Hematopoietic multipotent progenitor cell treated with erythropoietin and hydrocortisone succinate and interleukin-3 and kit ligand, for 4 days (in vitro differentiated cells): ENCODE measurements at regions not wholly inside any gene's neighbourhood (a gene's known extent, or its start where the extent isn't known, plus 50 kb on each side); places are given as distances from the start of the nearest gene placed in this dataset.
"Not testable (repeated sequence)": the region's sequence is repeated elsewhere in the genome, so short reads cannot be mapped to it uniquely, and the experiment has no call there.

ENCODE experiments used
- DNase-seq: peaks from one replicate; pipeline ENCODE4 v3.0.0-alpha.2; 2015

DNA sequence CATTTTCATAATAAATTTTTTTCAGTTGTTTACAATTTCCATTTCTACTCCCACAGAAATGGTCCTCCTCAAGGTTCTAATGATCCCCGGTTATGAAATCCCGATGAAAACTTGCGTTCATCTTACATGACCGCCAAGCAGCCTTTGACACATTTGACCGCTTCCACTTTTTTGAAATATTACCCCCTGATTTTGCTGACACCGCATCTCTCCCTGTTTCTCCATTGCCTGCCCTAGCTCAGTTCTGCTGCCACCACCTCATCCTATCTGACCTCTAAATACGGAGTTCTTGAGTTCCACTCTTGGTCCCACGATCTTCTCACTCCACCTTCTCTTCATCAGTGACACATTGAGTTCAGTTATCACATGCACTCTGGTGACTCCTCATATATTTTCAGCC lies 74.1 kb downstream of the SLC35B3 start:
- no peak for DNase-seq

DNA sequence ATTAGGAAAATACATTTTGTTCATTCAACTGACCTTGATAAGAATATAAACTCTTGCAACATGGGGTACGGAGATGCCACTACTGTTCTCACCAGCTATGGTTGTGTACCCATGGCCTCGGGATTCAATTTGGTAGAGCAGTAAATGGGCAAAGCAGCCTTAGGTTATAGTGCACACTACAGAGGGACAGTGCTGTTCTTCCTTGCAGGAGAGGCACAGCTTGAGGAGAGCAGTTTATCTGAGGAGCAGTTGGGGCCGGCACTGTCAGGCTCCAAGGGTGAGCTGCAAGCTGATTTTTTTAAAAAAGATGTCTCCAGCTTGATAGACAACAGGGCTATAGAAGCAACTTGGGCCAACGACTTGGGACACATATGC lies 82.4 kb downstream of the SLC35B3 start:
- DNase-seq, result no peak

DNA sequence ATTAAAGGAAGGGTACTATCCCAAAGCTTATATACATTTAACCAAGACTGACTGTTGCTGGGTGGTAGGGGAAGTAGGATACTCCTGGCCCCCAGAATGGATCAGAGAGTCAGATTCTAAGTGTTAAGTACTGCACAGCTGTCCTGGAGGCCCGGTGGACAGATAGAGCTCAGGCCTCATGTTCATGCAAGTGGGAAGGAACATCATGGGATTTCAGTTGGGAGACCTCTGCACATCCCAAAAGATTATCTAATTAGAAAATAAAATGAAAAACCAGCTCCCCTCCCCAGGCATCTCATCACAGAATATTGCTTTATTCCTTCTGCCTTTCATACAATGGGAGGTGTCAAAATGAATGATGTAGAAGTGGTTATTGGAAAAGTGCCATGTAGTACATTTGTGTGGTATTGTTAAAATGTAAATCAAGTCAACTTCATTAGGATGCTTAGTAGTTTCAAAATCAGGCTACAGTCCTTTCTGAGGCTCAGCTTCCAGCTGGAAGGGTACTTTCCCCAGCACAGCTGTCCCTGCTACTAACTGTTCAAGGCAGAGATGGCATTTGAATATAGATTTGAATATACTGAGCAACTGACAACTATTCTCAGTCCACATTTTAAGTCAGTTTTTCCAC lies 82.9 kb downstream of the SLC35B3 start:
- DNase-seq, result no peak

DNA sequence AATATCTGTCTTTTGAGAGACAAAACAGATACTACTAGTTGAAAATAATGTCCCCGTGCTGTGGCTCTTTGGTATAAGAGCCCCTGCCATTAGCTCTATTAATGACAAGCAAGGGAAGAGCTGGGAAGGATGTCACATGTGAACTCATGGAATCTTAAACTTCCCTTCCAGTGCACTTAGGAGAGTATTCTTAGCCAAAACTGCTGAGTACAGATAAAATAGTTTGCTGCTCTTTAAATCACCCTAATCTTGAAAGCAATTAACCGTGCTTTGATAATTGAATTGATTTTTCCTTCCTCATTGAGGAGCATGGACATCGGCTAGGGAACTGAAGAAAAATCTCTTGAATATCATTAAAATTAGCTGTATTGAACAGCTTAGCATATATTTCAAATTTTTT lies 91.7 kb downstream of the SLC35B3 start:
- no peak for DNase-seq

DNA sequence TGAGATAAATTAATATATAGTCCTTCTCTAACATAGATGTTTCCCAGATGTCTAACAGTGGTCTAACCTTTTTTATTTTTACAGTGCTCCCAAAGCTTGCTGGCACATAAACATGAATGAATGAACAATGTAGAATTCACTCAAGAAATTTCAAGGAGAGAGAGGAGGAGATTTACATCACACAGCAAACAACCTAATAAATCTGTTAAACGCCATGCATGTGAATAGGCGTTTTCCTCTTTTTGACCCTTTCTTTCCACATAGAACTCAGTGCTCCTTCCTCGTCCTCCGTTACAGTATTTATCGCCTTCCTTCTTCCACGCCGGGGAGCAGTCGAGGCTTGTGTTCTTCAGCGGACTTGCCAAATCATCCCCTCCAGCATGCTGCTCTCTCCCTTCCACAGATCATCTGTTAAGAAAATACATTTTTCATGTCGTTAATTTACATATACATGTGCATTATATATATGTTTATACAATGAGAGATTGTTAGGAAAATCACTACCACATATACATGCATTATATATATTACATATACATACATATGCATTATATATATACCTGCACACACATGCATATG lies 93.0 kb downstream of the SLC35B3 start:
- DNase-seq, result no peak

DNA sequence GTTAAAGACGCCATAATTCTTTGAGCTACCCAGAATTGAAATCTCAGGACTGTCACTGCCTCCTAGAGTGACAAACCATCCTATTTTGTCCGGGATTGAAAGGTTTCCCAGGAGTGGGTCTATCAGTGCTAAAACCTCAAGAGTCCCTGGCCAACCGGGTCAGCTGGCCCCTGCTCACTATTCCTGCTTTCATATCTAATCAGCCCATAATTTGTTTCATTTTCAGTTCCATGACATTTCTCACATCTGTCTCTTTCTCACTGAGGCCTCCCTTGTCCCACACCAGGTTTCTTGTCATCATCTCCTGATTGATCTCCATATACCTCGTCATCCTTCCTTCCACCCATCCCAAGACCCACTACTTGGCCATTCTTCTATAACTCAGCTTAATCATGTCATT lies 98.2 kb downstream of the SLC35B3 start:
- no peak for DNase-seq

DNA sequence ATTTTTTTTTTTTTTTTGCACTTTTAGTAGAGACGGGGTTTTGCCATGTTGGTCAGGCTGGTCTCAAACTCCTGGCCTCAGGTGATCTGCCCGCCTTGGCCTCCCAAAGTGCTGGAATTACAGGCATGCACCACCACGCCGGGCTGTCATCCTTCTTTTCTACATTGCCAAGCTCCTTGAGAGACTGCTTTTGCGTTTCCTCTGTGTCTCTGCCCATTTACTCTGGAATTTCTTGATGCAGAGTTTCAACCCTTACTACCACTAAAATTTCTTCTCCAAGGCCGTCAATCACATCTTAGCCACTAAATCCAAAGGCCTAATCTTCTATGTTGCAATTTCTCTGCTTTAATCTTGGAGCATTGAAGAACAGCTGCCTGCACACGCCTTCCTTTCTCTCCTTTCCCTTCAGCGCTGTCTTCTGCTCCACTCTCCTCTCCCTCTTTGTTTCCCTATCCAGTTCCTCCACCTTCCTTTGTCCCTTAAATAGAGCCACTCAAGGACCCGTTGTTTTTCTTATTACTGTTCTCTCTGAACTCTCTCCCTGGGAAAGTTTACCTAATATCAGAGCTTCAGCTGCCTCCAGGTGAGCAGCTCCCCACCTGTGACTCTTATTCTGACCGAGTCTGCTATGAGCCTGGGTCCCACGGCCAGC lies 98.8 kb downstream of the SLC35B3 start:
- no peak for DNase-seq

DNA sequence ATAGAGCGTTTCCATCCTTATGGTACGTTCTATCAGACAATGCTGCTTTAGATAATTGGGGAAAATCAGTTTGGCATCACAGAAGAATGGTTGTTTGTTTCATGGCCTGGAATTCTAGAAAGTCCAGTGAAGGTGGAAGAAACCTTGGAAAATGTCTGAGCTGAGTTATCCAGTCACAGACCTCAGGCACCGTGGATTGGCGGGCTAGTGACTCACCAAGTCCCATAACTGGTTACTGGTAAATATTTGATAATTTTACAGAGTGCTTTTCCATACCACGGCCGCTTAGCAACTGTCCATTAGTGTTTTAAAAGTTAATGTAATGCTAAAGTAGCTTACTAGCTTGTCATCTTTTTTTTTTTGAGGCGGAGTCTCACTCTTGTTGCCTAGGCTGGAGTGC lies 99.4 kb downstream of the SLC35B3 start:
- DNase-seq, result no peak

DNA sequence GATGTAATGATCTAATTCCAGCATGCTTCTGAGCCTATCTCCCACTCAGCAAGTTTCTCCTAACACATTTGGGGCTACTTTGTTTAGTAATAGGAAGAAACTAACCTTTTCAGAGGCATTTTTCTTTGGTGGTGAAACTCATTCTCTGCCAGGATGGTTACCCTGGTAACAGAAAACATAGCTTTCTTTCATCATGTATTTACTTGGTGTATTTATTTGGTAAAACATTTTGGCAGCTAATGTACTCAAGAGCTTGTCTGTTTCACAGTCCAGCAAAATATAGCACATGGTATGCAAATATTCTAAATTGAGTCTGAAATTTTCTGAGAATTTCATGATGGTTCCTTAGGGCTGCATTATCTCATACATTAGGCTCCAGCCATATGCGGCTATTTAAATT lies 100.0 kb downstream of the SLC35B3 start:
- no peak for DNase-seq

DNA sequence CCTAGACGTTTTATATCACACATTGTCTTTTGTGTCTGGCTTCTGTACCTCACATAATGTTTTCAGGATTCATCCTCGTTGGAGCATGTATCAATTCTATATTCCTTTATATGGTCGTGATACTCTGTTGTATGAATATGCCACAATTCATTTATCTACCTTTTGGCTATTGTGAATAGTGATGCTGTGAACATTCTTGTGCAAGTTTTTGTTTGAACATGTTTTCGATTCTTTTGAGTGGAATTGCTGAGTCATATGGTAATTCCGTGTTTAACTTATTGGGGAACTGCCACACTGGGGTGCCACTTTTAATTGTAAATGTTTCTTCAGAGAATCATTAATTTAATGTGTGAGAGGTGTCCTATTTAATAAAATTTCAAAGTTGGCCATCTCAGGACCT lies 101.2 kb downstream of the SLC35B3 start:
- DNase-seq, result no peak

DNA sequence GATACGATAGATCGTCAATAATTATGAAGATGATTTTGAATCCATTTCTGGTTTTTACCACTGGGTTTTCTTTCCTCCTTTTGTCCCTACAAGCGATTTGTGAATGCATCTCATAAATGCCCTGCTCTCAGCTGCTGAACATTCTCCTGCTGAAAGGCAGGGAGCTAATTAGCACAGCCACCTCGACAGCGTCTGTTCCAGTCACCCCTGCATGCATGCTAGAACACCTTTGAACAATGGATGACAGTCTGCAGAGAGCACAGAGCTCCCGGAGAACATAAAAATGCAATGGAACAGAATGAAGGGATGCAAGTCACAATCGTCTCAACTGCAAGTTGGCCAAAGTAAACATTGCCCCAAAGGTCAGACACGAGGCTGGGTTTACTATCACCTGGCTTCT lies 105.8 kb downstream of the SLC35B3 start:
- no peak for DNase-seq

DNA sequence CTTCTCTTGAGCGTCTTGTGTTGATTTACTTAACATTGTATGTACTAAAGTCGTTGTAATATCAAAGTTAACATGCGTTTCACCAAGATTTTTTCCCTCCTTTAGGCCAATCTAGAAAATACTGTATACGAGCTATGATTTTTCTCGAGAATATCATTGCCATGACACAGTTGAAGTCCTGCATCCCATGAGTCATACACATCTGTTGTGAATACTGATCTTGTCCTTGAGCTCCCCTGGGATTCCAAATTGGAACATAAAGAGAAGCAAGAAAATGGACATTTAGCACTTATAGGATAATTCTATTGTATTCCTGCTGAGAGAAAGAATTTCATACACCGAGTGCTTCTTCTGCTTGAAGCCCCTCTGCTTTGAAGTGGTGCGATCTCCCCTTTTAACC lies 109.6 kb downstream of the SLC35B3 start:
- DNase-seq, result no peak

DNA sequence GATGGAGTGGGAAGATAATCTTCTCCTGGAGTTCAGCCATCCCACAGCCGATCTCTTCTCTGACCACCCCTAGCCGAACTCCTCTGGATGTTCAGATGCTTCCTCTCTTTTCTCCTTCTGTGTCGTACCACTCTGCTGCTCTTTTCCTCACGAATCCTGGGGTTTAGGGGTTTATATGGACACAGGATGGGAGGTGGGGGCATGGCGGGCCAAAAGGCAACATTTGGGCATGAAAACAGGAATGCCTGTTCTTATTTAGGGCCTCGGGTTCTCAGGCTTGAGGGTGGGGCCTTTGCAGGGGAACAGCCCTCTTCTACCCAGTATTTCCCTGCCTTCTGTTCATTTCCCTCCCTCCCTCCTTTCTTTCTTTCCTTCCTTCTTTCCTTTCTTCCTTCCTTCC lies 112.7 kb downstream of the SLC35B3 start:
- DNase-seq, result no peak

DNA sequence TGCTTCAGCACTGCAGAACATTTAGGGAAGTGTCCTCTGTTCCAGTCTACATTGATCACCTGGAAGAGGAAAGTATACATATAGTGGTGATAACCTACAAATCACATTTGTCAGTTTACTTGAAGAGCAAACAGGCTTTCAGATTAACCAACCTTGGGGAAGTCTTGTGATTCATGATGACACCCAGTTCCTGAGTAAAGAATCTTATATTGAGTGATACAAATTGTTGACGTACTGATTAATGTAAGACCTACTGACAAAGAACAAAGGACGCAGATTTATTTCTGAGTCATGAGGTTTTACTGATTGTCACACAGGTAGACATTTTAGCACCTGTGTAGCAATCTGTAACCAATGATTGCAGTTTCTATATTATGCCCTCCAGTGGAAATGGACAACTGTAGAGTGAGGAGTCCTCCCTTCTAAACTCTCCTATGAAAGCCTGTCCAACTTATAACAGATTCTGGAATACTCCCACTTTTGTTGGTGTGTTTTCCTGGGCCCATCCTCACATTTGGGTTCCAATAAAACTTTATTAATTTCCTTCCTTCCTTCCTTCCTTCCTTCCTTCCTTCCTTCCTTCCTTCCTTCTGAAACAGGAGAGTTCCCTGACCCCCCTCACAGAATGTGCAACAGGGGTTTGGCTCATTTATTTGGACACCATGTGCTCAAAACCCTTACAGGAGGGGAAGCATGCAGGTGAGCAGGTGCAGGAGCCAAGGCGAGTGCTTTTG lies 113.5 kb downstream of the SLC35B3 start:
- no peak for DNase-seq

DNA sequence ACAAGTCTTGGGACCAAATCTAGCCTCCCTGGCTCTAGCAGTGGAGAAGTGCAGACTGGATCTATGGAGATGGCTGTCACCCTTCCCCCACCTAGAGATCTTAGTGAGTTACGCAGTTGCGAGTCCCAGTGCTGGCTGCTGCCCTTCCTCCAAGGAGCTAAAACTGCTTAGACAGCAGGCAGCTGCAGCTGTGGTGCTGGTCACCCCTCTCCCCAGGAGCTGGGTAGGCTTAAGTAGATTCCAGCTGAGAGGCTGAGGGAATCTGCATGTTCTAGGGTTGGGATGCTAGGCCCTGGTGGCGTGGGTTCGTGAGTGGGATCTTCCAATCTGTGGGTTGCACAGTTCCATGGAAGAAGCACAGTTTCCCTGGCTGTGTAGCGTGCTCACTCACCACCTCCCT lies 120.2 kb downstream of the SLC35B3 start:
- DNase-seq, result no peak

DNA sequence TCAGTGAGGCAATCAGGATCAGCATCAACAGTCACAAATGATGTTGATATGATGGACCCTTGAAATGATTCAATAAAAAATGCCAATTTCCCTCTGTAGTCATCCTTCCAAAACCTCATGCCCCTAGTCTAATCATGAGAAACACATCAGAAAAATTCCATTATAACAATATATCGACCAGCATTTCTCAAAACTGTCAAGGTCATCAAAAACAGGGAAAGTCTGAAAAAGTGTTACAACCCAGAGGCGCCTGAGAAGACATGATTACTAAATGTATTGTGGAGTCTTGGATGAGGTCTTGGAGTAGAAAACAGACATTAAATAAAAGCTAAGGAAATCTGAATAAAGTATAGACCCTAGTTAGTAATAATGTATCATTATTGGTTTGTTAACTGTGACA lies 133.8 kb downstream of the SLC35B3 start:
- no peak for DNase-seq

DNA sequence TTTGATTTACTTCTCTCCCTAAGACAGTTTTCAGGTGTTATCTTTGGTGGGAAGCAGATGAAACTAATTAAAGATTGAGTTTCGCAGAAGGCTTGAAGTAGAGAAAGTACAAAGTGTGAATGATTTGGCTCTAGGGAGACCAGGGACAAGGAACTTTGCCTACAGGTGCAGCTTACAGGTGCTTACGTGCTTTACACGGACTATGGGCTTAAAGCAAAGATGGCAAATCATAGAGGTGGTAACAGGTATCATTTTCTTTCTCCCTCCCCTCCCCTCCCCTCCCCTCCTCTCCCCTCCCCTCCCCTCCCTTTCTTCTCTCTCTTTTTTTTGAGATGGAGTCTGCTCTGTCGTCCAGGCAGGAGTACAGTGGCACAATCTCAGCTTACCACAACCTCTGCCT lies 136.3 kb downstream of the SLC35B3 start:
- DNase-seq, result no peak

DNA sequence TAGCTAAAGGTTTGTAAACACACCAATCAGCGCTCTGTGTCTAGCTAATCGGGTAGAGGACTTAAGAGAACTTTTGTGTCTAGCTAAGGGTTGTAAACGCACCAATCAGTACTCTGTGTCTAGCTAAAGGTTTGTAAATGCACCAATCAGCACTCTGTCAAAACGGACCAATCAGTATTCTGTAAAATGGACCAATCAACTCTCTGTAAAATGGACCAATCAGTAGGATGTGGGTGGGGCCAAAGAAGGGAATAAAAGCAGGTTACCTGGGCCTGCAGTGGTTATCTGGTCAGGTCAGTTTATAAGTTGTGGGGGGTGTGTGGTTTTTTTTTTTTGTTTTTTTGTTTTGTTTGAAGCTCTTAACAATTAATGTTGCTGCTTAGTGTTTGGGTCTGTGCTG lies 152.4 kb downstream of the SLC35B3 start:
- not testable (repeated sequence) for DNase-seq

DNA sequence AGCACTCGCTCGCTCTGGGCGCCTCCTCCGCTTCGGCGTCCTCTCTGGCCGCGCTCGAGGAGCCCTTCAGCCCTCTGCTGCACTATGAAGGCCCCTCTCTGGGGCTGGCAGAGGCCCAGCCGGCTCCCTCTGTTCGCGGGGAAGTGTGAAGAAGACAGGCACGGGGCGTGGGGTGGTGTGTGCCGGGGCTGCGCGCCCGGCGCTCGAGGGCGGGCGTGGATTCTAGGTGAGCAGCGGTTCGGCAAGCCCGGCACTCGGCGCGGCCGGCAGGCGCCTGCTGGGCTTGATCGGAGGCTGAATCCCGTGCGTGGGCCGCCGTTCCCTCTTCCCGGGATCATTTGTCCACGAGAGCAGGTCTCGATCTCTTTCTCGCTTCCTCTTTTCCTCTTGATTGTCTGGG lies 153.0 kb downstream of the SLC35B3 start:
- DNase-seq, result no peak

DNA sequence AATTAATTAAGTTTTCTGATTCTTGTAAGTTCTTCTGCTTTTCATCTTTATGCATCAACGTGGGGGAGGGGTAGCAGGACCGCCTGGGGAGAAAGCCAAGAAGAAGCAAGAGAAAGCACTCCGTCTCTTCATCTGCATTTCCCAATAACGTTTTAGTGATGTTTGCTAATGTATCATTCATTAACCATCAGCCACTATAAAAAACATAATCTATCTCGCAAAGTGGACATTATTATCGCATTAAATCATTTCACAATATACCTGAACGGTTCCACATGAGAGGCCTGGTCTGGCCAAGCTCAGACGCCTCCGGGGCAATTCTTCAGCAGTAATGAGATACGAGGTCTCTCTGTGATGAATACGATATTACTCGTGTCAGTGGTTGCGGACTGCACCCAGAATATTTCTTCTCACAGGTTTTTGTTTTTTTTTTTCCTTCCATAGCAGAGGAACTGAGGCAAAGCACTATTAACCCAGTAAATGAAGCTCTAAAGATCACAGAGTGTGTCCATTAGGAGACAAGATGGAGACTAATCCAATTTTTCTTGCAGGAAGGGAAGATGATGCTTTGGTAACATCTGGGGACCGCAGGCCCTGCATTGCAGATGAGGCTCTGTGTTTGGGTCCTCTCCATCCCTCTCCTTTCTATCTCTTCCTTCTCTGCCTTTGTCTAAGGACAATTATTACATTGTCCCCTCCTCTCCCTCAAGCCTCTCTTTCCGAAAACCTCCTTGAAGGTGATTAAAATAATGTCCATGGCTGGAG lies 156.1 kb downstream of the SLC35B3 start:
- DNase-seq, result no peak

DNA sequence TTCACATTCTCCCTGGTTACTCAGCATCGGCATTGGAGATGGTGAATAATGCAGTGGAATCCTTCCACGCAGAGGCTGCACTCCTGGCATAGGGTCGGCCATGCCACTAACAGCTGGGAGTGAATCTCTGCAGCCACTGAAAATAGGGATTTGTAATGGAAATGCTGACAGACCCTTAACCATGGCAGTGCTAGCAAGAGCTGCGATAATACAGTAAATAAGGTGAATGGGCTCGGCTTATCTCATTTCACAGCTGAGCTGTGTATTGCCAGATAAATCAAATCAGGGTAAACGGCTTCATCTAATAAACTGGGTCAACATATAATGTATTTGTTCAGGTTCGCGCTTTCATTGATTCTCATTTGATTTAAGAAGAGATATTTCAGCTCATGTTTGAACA lies 156.8 kb downstream of the SLC35B3 start:
- DNase-seq, result no peak

DNA sequence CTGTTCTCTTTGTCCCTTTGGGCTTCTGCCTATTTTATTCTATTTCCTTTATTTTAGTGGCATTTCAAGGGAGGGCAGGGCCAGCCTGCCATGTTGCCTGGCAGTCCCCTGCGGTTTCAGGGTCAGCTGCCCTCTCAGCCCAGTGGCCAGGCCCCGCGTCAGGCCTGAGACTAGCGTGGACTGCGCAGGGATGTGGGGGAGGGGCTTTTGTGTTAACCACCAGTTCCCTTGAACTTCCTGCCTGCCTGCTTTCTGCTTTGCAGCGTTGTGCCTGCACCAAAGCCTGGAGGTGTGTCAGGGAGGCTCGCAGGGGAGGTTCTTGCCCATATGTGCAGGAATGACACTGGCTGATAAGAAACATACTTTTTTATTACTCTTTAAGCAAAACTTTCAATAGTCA lies 157.6 kb downstream of the SLC35B3 start:
- peak; percentile 1 for DNase-seq

DNA sequence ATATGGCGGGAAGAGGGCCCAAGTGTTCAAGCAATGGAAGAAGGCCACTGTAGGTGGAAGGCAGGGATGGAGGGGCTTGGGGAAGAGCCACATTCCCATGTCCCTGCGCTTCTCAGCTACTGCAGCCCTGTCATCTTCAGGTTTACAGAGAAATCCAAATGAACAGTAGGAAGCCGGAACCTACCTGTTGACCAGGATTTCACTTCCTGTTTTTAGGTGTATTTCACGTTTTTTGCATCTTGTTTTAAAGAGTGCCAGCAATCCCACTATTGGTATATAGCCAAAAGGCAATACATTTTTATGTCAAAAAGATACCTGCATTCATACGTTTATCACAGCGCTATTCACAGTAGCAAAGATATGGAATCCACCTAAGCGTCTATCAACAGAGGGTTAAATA lies 159.2 kb downstream of the SLC35B3 start:
- no peak for DNase-seq
